ENCODE measurements at regions not wholly inside any gene's neighbourhood (a gene's known extent, or its start where the extent isn't known, plus 50 kb on each side); places are given as distances from the start of the nearest gene placed in this dataset.

GRCh38 chr3:167958141-167958540, 137.6 kb downstream of the GOLIM4 start:
- no peak for DNase-seq

GRCh38 chr3:167952969-167953368, 142.8 kb downstream of the GOLIM4 start:
- DNase-seq = no peak

GRCh38 chr3:167950212-167950611, 145.5 kb downstream of the GOLIM4 start:
- DNase-seq = no peak

- DNase-seq = peak; percentile 10
Measured at GRCh38 chr3:167941234-167941995, 154.3 kb downstream of the GOLIM4 start.

GRCh38 chr3:167940241-167940640, 155.5 kb downstream of the GOLIM4 start:
- DNase-seq = no peak

- DNase-seq = no peak
Measured at GRCh38 chr3:167938516-167938915, 157.2 kb downstream of the GOLIM4 start.

GRCh38 chr3:167936019-167936418, 159.7 kb downstream of the GOLIM4 start:
- DNase-seq = no peak

GRCh38 chr3:167930453-167930852, 165.3 kb downstream of the GOLIM4 start:
- no peak for DNase-seq

- DNase-seq = no peak
Measured at GRCh38 chr3:167929968-167930367, 165.8 kb downstream of the GOLIM4 start.

GRCh38 chr3:167928381-167928780, 167.3 kb downstream of the GOLIM4 start:
- DNase-seq = no peak

GRCh38 chr3:167920747-167921146, 175.0 kb downstream of the GOLIM4 start:
- DNase-seq = no peak

GRCh38 chr3:167919590-167919989, 176.1 kb downstream of the GOLIM4 start:
- DNase-seq = no peak

- no peak for DNase-seq
Measured at GRCh38 chr3:167918686-167919085, 177.0 kb downstream of the GOLIM4 start.

GRCh38 chr3:167918008-167918596, 177.6 kb downstream of the GOLIM4 start:
- DNase-seq = no peak

- DNase-seq = no peak
Measured at GRCh38 chr3:167913219-167913835, 177.8 kb downstream of the SERPINI1 start.

GRCh38 chr3:167909952-167910351, 174.4 kb downstream of the SERPINI1 start:
- no peak for DNase-seq

- no peak for DNase-seq
Measured at GRCh38 chr3:167909504-167909896, 174.0 kb downstream of the SERPINI1 start.

- no peak for DNase-seq
Measured at GRCh38 chr3:167908746-167909503, 173.4 kb downstream of the SERPINI1 start.

- DNase-seq = no peak
Measured at GRCh38 chr3:167908221-167908620, 172.7 kb downstream of the SERPINI1 start.

- no peak for DNase-seq
Measured at GRCh38 chr3:167901138-167901537, 165.6 kb downstream of the SERPINI1 start.

- no peak for DNase-seq
Measured at GRCh38 chr3:167899093-167899492, 163.6 kb downstream of the SERPINI1 start.

GRCh38 chr3:167898091-167898490, 162.6 kb downstream of the SERPINI1 start:
- no peak for DNase-seq

- DNase-seq = no peak
Measured at GRCh38 chr3:167895684-167896083, 160.2 kb downstream of the SERPINI1 start.
